Parathyroid adenoma (tissue), 2 donors: ENCODE measurements at regions not wholly inside any gene's neighbourhood (a gene's known extent, or its start where the extent isn't known, plus 50 kb on each side); places are given as distances from the start of the nearest gene placed in this dataset.

Experiments used
- H2AFZ ChIP-seq: fragments of 300-600 bp; sonication (generic); one replicate; pipeline ENCODE4 v1.7.0; 2017; ENCODE audit warnings: antibody characterized with exemption, mild to moderate bottlenecking
- H3K27ac ChIP-seq: fragments of 300-600 bp; sonication (generic); one replicate; pipeline ENCODE4 v1.7.0; 2017
- H3K27me3 ChIP-seq: fragments of 300-600 bp; sonication (generic); one replicate; pipeline ENCODE4 v1.7.0; 2017; ENCODE audit warnings: low read length; ENCODE audit not compliant: control insufficient read depth, insufficient read depth
- H3K36me3 ChIP-seq: fragments of 300-600 bp; sonication (generic); one replicate; pipeline ENCODE4 v1.7.0; 2017; ENCODE audit warnings: low read length; ENCODE audit not compliant: control insufficient read depth, insufficient read depth
- H3K4me1 ChIP-seq: fragments of 300-600 bp; sonication (generic); one replicate; pipeline ENCODE4 v1.7.0; 2017; ENCODE audit warnings: control low read depth
- H3K4me2 ChIP-seq: fragments of 300-600 bp; sonication (generic); one replicate; pipeline ENCODE4 v1.7.0; 2017; ENCODE audit warnings: low read length
- H3K4me3 ChIP-seq: fragments of 300-600 bp; sonication (generic); one replicate; pipeline ENCODE4 v1.7.0; 2017; ENCODE audit warnings: low read depth, low read length
- H3K79me2 ChIP-seq: fragments of 300-600 bp; sonication (generic); one replicate; pipeline ENCODE4 v1.7.0; 2017; ENCODE audit warnings: control low read depth
- H3K9ac ChIP-seq: fragments of 300-600 bp; sonication (generic); one replicate; pipeline ENCODE4 v1.7.0; 2017; ENCODE audit warnings: mild to moderate bottlenecking
- H3K9me3 ChIP-seq: fragments of 300-600 bp; sonication (generic); one replicate; pipeline ENCODE4 v1.7.0; 2017; ENCODE audit warnings: low read length; ENCODE audit not compliant: control insufficient read depth
- TF ChIP-seq, protein P1 (sequence below): fragments of 300-600 bp; sonication (generic); IDR thresholded peaks from one replicate; pipeline ENCODE4 v1.7.0; 2017; ENCODE audit warnings: antibody characterized with exemption, mild to moderate bottlenecking
- donor health status: primary hyperparathyroidism.

DNA sequence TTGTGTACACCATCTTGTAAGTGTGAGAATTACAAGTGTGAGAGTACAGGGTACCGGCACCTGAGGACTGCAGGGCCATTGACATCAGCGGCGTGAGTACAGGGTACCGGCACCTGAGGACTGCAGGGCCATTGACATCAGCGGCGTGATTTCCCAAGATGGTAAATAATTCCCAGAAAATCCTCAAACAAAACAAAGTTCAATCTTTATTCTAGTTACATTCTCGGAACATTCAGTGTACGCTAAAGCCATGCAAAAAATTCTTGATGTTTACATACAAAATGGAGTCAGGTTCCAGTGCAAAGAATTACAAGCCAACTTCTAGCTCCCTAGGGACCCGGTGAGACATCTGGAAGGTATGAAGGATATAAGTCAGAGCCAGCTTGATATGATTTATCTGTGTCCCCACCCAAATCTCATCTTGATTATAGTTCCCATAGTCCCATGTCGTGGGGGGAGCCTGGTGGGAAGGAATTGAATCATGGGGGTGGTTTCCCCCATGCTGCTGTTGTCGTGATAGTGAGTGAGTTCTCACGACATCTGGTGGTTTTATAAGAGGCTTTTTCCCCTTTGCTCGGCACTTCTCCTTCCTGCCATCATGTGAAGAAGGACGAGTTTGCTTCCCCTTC is 172.7 kb downstream of the TTLL2 start:
- H3K9me3 ChIP-seq = no peaks in the 10 kb centered on the region

GRCh38 chr6:167499161-167499660 is 174.3 kb downstream of the TTLL2 start:
- H3K4me2 ChIP-seq = no peak overlapping the region
- no peak overlapping the region for H2AFZ ChIP-seq
- no peaks in the 10 kb centered on the region for H3K79me2 ChIP-seq
- H3K9ac ChIP-seq = no peak overlapping the region
- no peak overlapping the region for H3K4me3 ChIP-seq
- H3K9me3 ChIP-seq = no peaks in the 10 kb centered on the region
- H3K27ac ChIP-seq = no peak overlapping the region
- H3K27me3 ChIP-seq = peaks cover 3% of the 10 kb centered on the region
- no peaks in the 10 kb centered on the region for H3K4me1 ChIP-seq
- TF ChIP-seq, protein P1, sequence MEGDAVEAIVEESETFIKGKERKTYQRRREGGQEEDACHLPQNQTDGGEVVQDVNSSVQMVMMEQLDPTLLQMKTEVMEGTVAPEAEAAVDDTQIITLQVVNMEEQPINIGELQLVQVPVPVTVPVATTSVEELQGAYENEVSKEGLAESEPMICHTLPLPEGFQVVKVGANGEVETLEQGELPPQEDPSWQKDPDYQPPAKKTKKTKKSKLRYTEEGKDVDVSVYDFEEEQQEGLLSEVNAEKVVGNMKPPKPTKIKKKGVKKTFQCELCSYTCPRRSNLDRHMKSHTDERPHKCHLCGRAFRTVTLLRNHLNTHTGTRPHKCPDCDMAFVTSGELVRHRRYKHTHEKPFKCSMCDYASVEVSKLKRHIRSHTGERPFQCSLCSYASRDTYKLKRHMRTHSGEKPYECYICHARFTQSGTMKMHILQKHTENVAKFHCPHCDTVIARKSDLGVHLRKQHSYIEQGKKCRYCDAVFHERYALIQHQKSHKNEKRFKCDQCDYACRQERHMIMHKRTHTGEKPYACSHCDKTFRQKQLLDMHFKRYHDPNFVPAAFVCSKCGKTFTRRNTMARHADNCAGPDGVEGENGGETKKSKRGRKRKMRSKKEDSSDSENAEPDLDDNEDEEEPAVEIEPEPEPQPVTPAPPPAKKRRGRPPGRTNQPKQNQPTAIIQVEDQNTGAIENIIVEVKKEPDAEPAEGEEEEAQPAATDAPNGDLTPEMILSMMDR = no peak
- no peaks in the 10 kb centered on the region for H3K36me3 ChIP-seq

More for the DNA sequence above, 172.7 kb downstream of the TTLL2 start:
- Histone ChIP-seq H3K27me3 (peaks cover 3% of the 10 kb centered on the region), H2AFZ (no peak overlapping the region), H3K9ac (no peak overlapping the region), H3K36me3 (no peaks in the 10 kb centered on the region), H3K79me2 (no peaks in the 10 kb centered on the region), H3K4me2 (no peak overlapping the region), H3K27ac (no peak overlapping the region), H3K4me1 (no peaks in the 10 kb centered on the region), H3K4me3 (no peak overlapping the region)
- TF ChIP-seq, protein P1 = no peak

- no peaks in the 10 kb centered on the region for H3K36me3 ChIP-seq
- H3K27ac ChIP-seq = no peak overlapping the region
- no peaks in the 10 kb centered on the region for H3K79me2 ChIP-seq
- TF ChIP-seq, protein P1 = no peak
- no peak overlapping the region for H3K4me3 ChIP-seq
- no peaks in the 10 kb centered on the region for H3K4me1 ChIP-seq
- H3K27me3 ChIP-seq = peaks cover 3% of the 10 kb centered on the region
- no peak overlapping the region for H2AFZ ChIP-seq
- no peak overlapping the region for H3K4me2 ChIP-seq
- no peaks in the 10 kb centered on the region for H3K9me3 ChIP-seq
- H3K9ac ChIP-seq = no peak overlapping the region
Measured at GRCh38 chr6:167500961-167501360, 176.1 kb downstream of the TTLL2 start.

GRCh38 chr6:167501831-167502385 is 177.0 kb downstream of the TTLL2 start:
- Histone ChIP-seq H3K4me2 (no peak overlapping the region), H3K4me3 (no peak overlapping the region), H3K36me3 (no peaks in the 10 kb centered on the region), H3K4me1 (no peaks in the 10 kb centered on the region), H2AFZ (no peak overlapping the region), H3K27ac (no peak overlapping the region), H3K9ac (no peak overlapping the region), H3K27me3 (peaks cover 3% of the 10 kb centered on the region), H3K9me3 (no peaks in the 10 kb centered on the region), H3K79me2 (no peaks in the 10 kb centered on the region)
- TF ChIP-seq, protein P1 = no peak

DNA sequence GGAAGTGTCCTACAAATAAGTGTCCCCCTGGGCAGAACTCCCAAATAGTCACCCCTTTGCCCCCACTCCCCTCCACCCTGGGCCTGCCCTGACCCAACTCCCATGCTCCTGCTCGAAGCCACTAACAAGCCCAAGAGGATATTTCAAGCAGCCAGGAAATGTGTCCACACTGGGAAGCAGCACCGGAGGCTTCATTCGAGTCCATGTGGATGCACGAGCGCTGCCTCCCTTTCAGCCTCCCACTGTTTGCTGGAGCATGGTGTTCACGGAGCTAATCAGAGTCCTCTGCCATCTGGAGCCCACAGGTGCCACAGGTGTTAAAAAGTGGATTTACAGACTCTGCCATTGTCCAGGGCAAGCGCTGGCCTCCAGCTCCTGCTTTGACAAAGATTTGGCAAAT is 177.6 kb downstream of the TTLL2 start:
- H3K9ac ChIP-seq = no peak overlapping the region
- no peaks in the 10 kb centered on the region for H3K4me1 ChIP-seq
- H3K4me2 ChIP-seq = no peak overlapping the region
- no peaks in the 10 kb centered on the region for H3K27me3 ChIP-seq
- H3K9me3 ChIP-seq = no peaks in the 10 kb centered on the region
- no peak overlapping the region for H3K27ac ChIP-seq
- no peak overlapping the region for H2AFZ ChIP-seq
- TF ChIP-seq, protein P1 = no peak
- H3K79me2 ChIP-seq = no peaks in the 10 kb centered on the region
- H3K36me3 ChIP-seq = no peaks in the 10 kb centered on the region
- H3K4me3 ChIP-seq = no peak overlapping the region
